GM12878 (cell line): ENCODE measurements at regions not wholly inside any gene's neighbourhood (a gene's known extent, or its start where the extent isn't known, plus 50 kb on each side); places are given as distances from the start of the nearest gene placed in this dataset.

Experiments used
- ATAC-seq: fragments of 200-7000 bp; cut with Tn5 transposase; 3 replicates; pipeline ENCODE4 v1.9.1; 2020; ENCODE audit warnings: mild to moderate bottlenecking, moderate library complexity
- BruUV-seq: library from RNA; stranded (reverse); fragments of 400-500 nt; replicated peaks from 2 replicates; lab custom pipeline; 2021; lab: Mats Ljungman, UMichigan
- CTCF ChIA-PET: fragments of 300-600 bp; sonication (Branson Sonifier 250); formaldehyde crosslinking; extraction: SDS; loops from one replicate; lab custom pipeline; 2021; ENCODE audit warnings: inconsistent platforms; lab: Yijun Ruan, JAX
- POLR2A ChIA-PET: fragments of 350-600 bp; formaldehyde crosslinking; extraction: SDS; loops from one replicate; lab custom pipeline; 2021; ENCODE audit warnings: inconsistent platforms; lab: Charles Lee
- RAD21 ChIA-PET: fragments of 300-600 bp; sonication (Branson Sonifier 250); formaldehyde crosslinking; loops from one replicate; lab custom pipeline; 2023; ENCODE audit warnings: antibody characterized with exemption; ENCODE audit not compliant: unreplicated experiment; lab: Charles Lee
- SMC1A ChIA-PET: fragments of 300-600 bp; sonication (Branson Sonifier 250); formaldehyde crosslinking; loops from one replicate; lab custom pipeline; 2023; ENCODE audit not compliant: unreplicated experiment, uncharacterized antibody; lab: Charles Lee
- DNase-seq: peaks from one replicate; pipeline ENCODE4 v3.0.0-alpha.2; 2011; ENCODE audit warnings: low read depth, low spot score
- FAIRE-seq: peaks from 3 replicates; lab custom pipeline; 2011; peaks lifted over from hg19 to GRCh38; lab: Jason Lieb, UNC
- H2AFZ ChIP-seq: 2 replicates; pipeline ENCODE4 v1.6.0; 2011; ENCODE audit warnings: low read depth, low read length, control low read depth; ENCODE audit not compliant: control insufficient read depth
- H3K27ac ChIP-seq: 2 replicates; pipeline ENCODE4 v1.5.1; 2011; ENCODE audit warnings: control low read depth; ENCODE audit not compliant: control insufficient read depth, insufficient read depth
- H3K27me3 ChIP-seq, 2 experiments: replicated peaks in 1 of 2; 2 replicates each; pipeline versions ENCODE4 v1.6.0 to v1.6.1; 2011; ENCODE audit warnings: low read length in 1 of 2; ENCODE audit not compliant: control insufficient read depth in 2 of 2, insufficient read depth in 2 of 2
- H3K36me3 ChIP-seq, 2 experiments: 2 replicates each; pipeline ENCODE4 v1.5.1; 2011; ENCODE audit warnings: low read length in 1 of 2; ENCODE audit not compliant: control insufficient read depth in 2 of 2, insufficient read depth in 2 of 2
- H3K4me1 ChIP-seq: 2 replicates; pipeline ENCODE4 v1.6.1; 2011; ENCODE audit warnings: mild to moderate bottlenecking, low read length, moderate library complexity, mixed read lengths; ENCODE audit not compliant: control insufficient read depth, insufficient read depth
- H3K4me2 ChIP-seq: 2 replicates; pipeline ENCODE4 v1.6.0; 2011; ENCODE audit warnings: control low read depth; ENCODE audit not compliant: control insufficient read depth, insufficient read depth
- H3K4me3 ChIP-seq: fragments of 200-600 bp; sonication (generic); 2 replicates; pipeline ENCODE4 v1.5.1; 2016
- H3K79me2 ChIP-seq: 2 replicates; pipeline ENCODE4 v1.6.0; 2011; ENCODE audit warnings: low read length; ENCODE audit not compliant: control insufficient read depth, insufficient read depth
- H3K9ac ChIP-seq: 2 replicates; pipeline ENCODE4 v1.8.0; 2011; ENCODE audit warnings: low read length, control low read depth, mixed read lengths; ENCODE audit not compliant: control insufficient read depth, insufficient read depth
- H3K9me3 ChIP-seq: replicated peaks from 3 replicates; pipeline ENCODE4 v1.5.1; 2011; ENCODE audit warnings: mild to moderate bottlenecking, low read length; ENCODE audit not compliant: control insufficient read depth, insufficient read depth
- H4K20me1 ChIP-seq: 2 replicates; pipeline ENCODE4 v1.6.0; 2011; ENCODE audit not compliant: control insufficient read depth, insufficient read depth
- BCL3 ChIP-seq: IDR thresholded peaks from 2 replicates; pipeline ENCODE4 v1.6.1; 2011; ENCODE audit warnings: borderline replicate concordance, low read depth, mild to moderate bottlenecking, moderate library complexity, low read length; ENCODE audit not compliant: insufficient read depth, poor library complexity, severe bottlenecking
- CHD1 ChIP-seq: IDR thresholded peaks from 2 replicates; pipeline ENCODE4 v1.6.1; 2012; ENCODE audit warnings: low read depth, low read length, improper control_type of control experiment
- EZH2 ChIP-seq: IDR thresholded peaks from 2 replicates; pipeline ENCODE4 v1.6.1; 2012; ENCODE audit warnings: low read depth, mild to moderate bottlenecking, control low read depth, inconsistent platforms, low read length, borderline replicate concordance; ENCODE audit not compliant: control insufficient read depth
- KLF5 ChIP-seq: fragments of 450-650 bp; IDR thresholded peaks from 2 replicates; pipeline ENCODE4 v1.6.1; 2014; ENCODE audit warnings: mild to moderate bottlenecking; ENCODE audit not compliant: partially characterized antibody
- NR2C2 ChIP-seq: IDR thresholded peaks from 2 replicates; pipeline ENCODE4 v1.6.1; 2011; ENCODE audit warnings: borderline replicate concordance, low read depth; ENCODE audit not compliant: control insufficient read depth, insufficient read length
- WGBS: methylation state at CpG from one replicate; pipeline ENCODE4 v1.1.6; 2016; ENCODE audit warnings: low lambda C conversion rate; ENCODE audit not compliant: insufficient replicate concordance, insufficient coverage; ENCODE audit errors: missing lambda C conversion rate; 5-methylcytosine and 5-hydroxymethylcytosine counted together
- in situ Hi-C: fragments of 300-500 bp; cut with MboI; formaldehyde crosslinking; loops from 9 replicates; pipeline ENCODE4 v1.14.3; 2018; ENCODE audit warnings: mixed read lengths
- intact Hi-C: fragments of 100-400 bp; cut with micrococcal nuclease; formaldehyde crosslinking; loops from one replicate; pipeline ENCODE4 v1.14.2; 2022; ENCODE audit not compliant: unreplicated experiment
- TF ChIP-seq, protein P1 (sequence below): IDR thresholded peaks from 2 replicates; pipeline ENCODE4 v1.6.1; 2012; ENCODE audit warnings: mild to moderate bottlenecking, low read depth, low read length
- TF ChIP-seq, protein P2 (sequence below): IDR thresholded peaks from 2 replicates; pipeline ENCODE4 v1.6.1; 2012; ENCODE audit warnings: improper control_type of control experiment, low read depth, low read length; ENCODE audit not compliant: insufficient replicate concordance
- TF ChIP-seq, protein P3 (sequence below): IDR thresholded peaks from 2 replicates; pipeline ENCODE4 v1.6.1; 2012; ENCODE audit warnings: low read length, inconsistent platforms

GRCh38 chr13:73416093-73416492, 357.3 kb downstream of the KLF5 start:
- Histone ChIP-seq H3K4me3 (no peak overlapping the region), H3K9me3 (no peaks in the 10 kb centered on the region), H4K20me1 (no peaks in the 10 kb centered on the region), H3K4me2 (no peak overlapping the region), H3K4me1 (no peaks in the 10 kb centered on the region), H3K27ac (no peak overlapping the region), H2AFZ (no peak overlapping the region), H3K79me2 (no peaks in the 10 kb centered on the region), H3K9ac (no peak overlapping the region), H3K27me3 (no peaks in the 10 kb centered on the region), H3K36me3 (no peaks in the 10 kb centered on the region)
- DNase-seq, result no peak
- in situ Hi-C loops, result loop anchor here (25.0 kb wide), 1 partner anchor 604 kb away; no protein-coding TSS in a partner anchor
- 0% methylated on average over 1 of the region's 1 CpG for WGBS
- ATAC-seq, result no peak
- no TSS peak for BruUV-seq
- intact Hi-C loops, result loop anchor here (2.0 kb wide), 1 partner anchor 575 kb away; no protein-coding TSS in a partner anchor
- RAD21 ChIA-PET, result no interaction called here
- POLR2A ChIA-PET, result no interaction called here
- SMC1A ChIA-PET, result interaction anchor here (0.5 to 1.4 kb wide), 2 partner anchors 248 to 576 kb away, joined by 4 read pairs; no protein-coding TSS in a partner anchor
- CTCF ChIA-PET, result interaction anchor here (0.8 kb wide), 1 partner anchor 571 kb away, joined by 3 read pairs; no protein-coding TSS in a partner anchor
- no peak for FAIRE-seq
- TF ChIP-seq, protein P1, sequence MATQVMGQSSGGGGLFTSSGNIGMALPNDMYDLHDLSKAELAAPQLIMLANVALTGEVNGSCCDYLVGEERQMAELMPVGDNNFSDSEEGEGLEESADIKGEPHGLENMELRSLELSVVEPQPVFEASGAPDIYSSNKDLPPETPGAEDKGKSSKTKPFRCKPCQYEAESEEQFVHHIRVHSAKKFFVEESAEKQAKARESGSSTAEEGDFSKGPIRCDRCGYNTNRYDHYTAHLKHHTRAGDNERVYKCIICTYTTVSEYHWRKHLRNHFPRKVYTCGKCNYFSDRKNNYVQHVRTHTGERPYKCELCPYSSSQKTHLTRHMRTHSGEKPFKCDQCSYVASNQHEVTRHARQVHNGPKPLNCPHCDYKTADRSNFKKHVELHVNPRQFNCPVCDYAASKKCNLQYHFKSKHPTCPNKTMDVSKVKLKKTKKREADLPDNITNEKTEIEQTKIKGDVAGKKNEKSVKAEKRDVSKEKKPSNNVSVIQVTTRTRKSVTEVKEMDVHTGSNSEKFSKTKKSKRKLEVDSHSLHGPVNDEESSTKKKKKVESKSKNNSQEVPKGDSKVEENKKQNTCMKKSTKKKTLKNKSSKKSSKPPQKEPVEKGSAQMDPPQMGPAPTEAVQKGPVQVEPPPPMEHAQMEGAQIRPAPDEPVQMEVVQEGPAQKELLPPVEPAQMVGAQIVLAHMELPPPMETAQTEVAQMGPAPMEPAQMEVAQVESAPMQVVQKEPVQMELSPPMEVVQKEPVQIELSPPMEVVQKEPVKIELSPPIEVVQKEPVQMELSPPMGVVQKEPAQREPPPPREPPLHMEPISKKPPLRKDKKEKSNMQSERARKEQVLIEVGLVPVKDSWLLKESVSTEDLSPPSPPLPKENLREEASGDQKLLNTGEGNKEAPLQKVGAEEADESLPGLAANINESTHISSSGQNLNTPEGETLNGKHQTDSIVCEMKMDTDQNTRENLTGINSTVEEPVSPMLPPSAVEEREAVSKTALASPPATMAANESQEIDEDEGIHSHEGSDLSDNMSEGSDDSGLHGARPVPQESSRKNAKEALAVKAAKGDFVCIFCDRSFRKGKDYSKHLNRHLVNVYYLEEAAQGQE, result no peak
- TF ChIP-seq BCL3, result no peak
- no peak for TF ChIP-seq KLF5
- no peak for TF ChIP-seq NR2C2
- TF ChIP-seq, protein P2, sequence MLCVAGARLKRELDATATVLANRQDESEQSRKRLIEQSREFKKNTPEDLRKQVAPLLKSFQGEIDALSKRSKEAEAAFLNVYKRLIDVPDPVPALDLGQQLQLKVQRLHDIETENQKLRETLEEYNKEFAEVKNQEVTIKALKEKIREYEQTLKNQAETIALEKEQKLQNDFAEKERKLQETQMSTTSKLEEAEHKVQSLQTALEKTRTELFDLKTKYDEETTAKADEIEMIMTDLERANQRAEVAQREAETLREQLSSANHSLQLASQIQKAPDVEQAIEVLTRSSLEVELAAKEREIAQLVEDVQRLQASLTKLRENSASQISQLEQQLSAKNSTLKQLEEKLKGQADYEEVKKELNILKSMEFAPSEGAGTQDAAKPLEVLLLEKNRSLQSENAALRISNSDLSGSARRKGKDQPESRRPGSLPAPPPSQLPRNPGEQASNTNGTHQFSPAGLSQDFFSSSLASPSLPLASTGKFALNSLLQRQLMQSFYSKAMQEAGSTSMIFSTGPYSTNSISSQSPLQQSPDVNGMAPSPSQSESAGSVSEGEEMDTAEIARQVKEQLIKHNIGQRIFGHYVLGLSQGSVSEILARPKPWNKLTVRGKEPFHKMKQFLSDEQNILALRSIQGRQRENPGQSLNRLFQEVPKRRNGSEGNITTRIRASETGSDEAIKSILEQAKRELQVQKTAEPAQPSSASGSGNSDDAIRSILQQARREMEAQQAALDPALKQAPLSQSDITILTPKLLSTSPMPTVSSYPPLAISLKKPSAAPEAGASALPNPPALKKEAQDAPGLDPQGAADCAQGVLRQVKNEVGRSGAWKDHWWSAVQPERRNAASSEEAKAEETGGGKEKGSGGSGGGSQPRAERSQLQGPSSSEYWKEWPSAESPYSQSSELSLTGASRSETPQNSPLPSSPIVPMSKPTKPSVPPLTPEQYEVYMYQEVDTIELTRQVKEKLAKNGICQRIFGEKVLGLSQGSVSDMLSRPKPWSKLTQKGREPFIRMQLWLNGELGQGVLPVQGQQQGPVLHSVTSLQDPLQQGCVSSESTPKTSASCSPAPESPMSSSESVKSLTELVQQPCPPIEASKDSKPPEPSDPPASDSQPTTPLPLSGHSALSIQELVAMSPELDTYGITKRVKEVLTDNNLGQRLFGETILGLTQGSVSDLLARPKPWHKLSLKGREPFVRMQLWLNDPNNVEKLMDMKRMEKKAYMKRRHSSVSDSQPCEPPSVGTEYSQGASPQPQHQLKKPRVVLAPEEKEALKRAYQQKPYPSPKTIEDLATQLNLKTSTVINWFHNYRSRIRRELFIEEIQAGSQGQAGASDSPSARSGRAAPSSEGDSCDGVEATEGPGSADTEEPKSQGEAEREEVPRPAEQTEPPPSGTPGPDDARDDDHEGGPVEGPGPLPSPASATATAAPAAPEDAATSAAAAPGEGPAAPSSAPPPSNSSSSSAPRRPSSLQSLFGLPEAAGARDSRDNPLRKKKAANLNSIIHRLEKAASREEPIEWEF, result no peak
- TF ChIP-seq, protein P3, sequence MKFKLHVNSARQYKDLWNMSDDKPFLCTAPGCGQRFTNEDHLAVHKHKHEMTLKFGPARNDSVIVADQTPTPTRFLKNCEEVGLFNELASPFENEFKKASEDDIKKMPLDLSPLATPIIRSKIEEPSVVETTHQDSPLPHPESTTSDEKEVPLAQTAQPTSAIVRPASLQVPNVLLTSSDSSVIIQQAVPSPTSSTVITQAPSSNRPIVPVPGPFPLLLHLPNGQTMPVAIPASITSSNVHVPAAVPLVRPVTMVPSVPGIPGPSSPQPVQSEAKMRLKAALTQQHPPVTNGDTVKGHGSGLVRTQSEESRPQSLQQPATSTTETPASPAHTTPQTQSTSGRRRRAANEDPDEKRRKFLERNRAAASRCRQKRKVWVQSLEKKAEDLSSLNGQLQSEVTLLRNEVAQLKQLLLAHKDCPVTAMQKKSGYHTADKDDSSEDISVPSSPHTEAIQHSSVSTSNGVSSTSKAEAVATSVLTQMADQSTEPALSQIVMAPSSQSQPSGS, result no peak
- no peak for TF ChIP-seq CHD1
- no peak for TF ChIP-seq EZH2
